CD4-positive, alpha-beta T cell treated with Interleukin-15 for 4 hours (primary cell): ENCODE measurements at regions not wholly inside any gene's neighbourhood (a gene's known extent, or its start where the extent isn't known, plus 50 kb on each side); places are given as distances from the start of the nearest gene placed in this dataset.

Experiments used
- DNase-seq: peaks from one replicate; pipeline ENCODE4 v3.0.0-alpha.2; 2020; ENCODE audit warnings: low spot score

DNA sequence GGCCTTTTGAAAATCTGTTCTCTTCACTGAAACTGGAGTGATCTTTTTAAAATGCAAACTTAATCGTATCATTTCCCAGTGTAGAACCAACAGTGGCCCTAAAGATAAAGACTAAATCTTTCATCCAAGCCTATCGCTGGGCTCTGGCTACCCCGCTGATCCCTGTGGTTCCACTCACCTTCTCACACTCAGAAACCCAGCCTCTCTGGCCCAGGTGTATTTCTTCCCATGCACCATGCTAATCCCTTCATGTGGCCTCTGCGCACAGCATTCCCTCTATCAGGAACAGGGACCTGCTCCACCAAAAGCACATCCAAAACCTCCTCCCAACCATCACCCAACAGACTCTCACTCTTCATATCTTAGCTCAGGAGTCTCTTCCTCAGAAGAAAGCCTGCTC, 214.1 kb upstream of the DAPK1 start:
- DNase-seq, result no peak

DNA sequence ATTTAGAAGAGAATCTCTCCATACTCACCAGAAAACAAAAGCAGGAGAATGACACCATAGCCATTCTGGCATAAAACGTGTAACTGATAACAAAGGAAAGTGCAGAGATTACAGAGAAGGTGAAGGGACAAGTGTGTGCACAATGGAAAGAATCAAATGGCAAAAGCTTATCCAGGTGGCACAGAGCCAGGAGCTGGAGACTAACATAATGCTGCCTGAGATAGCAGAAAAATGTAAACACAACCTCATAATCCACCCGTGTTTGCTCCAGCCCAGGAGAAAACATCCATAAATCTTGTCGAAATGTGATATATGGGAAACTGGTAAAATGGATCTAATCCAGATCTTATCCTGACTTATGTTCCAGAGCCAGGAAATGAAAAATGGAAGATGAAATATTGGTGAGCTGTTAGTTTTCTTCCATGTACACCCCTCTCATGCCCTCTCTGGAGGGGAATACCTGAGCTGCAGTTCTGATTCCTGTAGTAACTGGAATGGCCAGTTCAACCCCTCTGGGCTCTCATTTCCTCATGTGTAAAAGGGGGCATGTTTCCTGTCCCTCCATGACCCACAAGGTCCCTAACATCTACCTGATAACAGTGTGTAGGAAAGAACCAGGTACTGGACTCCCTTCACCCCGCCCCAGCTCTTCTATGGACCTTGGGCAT, 212.3 kb upstream of the DAPK1 start:
- DNase-seq, result no peak

DNA sequence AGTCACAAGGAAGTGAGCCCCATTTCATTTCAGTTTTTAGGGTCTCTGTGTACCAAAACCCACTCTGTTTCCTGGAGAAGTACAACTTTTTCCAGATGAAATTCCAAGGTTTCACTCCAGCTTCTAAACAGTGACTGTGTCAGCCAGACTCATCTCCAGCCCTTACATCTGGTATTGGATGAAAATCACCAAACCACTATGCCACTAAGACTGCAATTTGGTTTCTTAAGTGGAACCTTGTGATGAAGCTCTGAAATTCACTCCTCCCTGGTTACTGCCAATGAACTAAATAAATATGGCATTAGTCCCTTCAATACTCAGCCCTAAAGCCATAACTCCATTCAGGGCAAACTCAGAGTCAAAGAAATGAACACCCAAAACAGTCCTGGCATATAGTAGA, 211.2 kb upstream of the DAPK1 start:
- no peak for DNase-seq

DNA sequence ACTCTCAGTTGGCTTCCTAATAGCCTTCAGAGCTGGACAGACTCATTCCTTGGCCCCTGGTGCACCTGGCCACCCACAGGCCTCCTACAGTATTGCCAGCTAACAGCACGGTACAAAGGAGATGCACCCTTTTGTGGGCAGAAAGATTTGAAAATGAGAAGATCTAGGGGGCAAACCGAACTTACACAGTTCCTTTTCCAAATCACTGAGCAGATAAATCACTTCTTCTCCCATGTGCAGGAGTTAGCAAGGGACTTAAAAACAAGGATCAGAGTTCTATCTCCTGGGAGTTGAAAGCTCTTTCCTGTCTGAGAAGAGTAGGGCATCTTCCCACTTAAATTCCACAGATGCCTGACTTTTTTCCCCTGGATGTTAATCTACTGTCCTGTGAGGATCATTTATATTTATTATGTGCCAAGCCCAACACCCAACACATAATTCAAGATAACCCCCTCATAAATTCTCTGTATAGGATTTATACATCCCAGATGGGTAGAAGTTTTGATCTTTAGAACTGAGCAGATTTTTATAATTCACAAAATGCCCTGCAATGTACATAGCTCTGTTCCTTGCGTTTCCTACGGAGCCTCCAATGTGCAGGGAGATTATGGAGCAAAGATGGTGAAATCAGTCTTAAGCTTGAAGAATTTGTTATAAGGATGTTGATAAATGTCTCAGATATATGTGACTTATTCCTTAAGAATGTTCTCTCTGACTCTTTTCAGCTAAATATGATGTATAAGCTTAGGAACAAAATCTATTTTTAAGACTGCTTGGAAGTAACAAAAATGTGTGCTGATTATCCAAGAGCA, 207.2 kb upstream of the DAPK1 start:
- DNase-seq, result no peak

DNA sequence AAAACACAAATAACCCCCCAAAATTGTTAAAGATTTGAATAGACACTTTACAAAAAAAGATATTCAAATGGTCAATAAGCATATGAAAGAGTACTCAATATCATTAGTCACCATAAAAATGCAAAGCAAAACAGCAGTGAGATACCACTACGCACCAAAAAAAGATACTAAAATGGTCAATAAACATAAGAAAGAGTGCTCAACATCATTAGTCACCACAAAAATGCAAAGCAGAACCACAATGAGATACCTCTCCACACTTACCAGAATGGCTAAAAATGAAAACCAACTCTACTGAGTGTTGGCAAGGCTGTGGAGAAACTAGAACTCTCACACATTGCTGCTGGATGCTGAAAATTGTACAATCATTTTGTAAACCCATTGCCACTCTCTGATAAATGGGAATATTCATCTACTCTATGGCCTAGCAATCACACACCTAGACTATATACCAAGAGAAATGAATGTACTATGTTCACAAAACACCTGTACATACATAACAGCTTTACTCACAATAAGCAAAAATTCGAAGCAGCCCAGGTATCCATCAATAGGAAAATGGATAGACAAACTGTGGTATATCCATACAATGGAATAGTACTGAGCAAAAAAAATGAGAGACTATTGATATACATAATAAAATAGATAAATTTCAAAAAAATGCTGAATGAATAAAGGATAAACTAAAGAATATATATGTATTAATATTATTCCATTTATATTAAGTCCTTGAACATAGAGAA, 205.0 kb upstream of the DAPK1 start:
- no peak for DNase-seq

DNA sequence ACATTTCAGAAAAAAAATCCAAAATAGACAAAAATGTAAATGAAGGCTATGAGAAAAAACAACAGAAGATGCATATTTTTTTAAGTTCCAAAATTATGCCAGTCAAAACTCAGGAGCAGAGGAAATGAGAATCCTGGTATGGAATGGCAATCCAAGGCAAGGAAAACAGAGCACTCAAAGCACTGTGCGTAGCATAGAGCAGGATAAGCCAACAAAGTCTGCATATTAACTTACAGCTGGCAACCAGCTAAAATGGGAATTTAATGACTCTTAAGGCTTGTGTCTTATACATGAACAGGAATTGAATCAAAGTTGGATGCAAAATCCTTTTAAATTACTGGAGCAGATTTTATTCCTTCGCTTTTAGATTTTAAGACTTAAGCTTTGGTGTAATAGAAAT, 203.5 kb upstream of the DAPK1 start:
- no peak for DNase-seq

DNA sequence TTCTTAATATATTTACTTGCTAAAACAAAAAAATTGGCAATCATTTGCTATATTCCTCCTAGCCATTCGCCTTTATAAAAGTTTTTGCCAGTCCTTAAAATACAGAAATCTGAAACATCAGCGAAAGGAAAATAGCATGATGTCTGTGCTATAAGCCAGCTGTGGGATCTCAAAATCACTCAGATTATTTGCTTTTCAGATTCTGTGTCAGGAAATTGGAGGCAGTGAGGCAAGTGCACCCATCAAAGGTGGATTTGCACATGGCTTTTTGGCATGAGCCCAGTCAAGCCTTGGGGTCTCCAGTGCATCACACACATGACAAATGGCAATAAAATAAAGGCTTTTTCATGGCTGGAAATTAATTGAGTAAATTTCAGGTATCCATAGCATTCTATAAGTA, 196.8 kb upstream of the DAPK1 start:
- no peak for DNase-seq

DNA sequence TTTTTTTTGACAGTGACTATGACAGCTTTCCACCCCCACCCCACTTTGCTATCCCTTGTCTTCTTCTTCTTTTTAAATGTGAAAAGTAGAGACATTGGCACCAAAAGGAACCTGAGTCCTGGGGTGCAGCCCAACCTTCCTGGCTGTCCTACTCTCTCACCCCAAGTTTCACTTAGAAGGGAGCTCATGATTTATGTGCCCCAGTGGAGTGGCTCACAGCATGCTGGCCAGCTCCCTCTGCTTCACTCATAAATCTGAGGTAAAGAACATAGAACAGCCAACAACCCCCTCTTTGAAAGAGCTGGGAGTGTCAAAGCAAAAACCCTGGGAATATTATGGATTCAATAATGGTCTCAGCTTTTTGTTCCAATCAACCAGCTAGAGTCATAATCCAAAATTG, 196.3 kb upstream of the DAPK1 start:
- DNase-seq, result no peak

DNA sequence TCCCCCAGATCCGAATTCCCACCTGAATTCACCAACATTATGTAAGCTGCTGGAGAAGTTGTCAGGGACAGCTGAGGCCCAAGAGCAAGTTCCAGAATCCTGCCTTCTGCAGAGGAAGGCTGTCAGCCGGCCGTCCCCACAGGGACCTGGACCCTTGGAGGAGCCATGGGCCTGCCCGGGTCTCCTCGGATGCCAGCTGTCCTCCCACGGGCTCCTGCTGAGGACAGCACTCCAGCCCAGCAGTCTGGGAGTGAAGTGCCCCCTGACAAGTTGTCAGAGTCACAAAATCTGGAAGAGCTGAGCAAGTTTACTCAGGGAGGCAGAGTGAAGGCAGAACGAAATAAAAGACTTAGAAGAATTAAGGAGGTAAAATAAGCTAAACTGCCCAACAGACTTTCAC, 192.5 kb upstream of the DAPK1 start:
- no peak for DNase-seq

DNA sequence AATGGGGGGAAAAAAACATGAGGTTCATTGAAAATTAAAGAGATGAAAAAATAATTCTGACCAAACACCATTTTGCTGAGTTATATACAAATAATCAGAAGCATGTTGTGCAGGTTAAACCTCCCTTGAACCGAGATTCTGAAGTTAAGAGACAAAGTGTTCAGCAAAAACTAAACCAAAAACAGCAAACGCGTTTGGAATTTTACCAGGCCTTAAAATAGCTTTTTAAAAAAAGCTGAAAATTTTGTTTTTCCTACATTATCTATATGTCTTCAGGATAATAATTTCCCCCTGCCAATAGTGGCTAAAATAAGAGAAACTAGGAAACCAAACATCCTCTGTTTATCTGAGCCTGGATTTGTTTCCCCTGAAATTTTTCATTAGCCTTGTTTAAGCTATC, 191.7 kb upstream of the DAPK1 start:
- DNase-seq, result no peak

DNA sequence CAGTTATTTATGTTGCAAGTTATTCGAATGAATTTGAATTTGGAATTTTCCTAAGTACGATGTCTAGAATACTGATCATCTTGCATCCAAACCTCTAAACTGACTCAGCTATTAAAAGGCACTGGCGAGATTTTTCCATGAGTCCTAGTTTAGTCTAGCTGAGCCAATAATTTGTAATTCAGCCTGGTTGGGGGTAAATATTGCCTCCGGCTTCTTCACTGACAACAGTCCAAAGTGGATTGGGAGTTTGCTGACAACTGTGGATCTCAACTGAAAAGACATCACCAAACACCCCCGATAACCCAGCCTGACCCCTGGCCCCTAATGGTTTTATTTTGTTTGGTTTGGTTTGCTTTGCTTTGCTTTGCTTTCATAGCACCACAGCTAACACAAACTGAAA, 189.8 kb upstream of the DAPK1 start:
- no peak for DNase-seq

DNA sequence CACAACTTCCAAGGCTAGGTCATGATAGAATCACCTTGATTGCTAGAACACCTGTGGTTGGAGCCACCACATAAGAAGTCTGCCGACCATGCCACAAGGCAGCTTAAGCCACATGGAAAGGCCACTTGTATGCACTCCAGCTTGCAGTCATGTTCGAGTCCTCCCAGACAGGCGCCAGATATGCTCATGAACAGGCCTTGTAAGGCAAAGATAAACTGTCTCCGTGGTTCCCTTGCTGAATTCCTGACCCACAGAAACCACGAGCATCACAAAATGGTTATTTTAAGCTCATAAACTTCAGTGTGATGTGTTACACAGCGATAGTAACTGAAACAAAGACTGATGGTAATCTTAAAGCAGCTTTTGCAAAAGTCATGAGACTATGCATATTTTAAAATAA, 188.4 kb upstream of the DAPK1 start:
- DNase-seq, result no peak

DNA sequence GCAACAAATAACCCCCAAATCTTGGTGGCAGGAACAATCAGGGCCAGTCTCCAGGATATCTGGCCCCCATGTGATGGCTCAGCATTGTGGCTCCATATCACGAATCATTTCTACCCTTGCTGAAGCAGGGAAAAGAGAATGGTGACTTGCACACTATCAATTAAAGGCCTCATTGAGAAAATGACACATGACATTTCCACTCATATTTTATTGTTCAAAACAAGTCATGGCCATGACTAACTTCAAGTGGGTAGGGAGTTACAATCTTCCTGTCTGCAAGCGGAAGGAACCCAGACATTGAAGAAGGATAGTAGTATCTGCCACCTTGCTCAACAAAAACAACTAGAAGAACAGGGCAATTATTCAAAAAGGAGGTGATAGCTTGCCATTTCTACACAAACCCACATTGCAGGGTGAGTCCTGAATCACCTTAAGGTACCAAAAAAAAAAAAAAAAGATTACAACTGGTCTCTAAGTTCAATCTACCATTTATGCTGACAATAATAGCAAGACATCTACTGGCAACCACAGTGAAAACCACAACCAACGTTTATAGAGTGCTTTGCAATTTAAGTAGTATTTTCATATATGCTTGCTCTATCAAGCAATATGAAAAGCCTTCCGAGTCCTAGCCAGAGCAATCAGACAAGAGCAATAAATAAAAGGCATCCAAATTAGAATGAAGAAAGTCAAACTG, 186.7 kb upstream of the DAPK1 start:
- no peak for DNase-seq

DNA sequence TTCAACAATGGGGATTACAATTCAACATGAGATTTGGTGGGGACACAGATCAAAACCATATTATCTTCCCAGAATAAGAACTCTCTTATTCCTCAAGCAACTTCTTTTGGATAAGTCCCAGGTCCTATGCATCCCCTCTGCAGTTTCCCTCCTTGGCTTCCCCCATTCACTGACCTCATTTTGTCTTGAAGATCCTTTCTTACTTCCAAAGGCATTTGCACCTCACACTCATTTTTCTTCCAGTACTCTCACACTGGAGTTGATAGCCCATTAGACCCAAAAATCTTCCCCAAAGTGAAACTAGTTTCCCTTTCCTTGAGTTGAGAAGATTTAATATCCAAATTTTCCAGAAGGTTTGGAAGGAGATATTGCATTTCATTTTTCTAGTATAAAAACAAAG, 178.0 kb upstream of the DAPK1 start:
- no peak for DNase-seq

DNA sequence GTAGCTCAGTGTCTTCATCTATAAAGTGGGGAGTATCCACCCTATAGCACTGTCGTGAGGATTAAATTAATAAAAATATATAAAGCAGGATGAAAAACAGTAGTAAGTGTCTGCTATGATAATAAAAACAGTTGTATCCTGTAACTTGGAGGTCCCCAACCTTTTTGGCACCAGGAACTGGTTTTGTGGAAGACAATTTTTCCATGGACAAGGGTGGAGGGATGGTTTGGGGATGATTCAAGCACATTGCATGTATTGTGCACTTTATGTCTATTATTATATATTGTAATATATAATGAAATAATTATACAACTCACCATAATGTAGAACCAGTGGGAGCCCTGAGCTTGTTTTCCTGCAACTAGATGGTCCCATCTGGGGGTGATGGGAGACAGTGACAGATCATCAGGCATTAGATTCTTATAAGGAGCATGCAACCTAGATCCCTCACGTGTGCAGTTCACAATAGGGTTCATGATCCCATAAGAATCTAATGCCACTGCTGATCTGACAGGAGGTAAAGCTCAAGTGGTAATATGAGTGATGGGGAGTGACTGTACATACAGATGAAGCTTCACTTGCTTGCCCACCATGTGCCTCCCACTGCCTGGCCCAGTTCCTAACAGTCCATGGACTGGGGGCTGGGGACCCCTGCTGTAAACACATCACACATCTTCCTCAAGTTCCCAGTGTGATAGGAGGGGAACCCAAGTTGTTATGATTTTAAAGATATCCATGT, 177.4 kb upstream of the DAPK1 start:
- DNase-seq, result no peak

DNA sequence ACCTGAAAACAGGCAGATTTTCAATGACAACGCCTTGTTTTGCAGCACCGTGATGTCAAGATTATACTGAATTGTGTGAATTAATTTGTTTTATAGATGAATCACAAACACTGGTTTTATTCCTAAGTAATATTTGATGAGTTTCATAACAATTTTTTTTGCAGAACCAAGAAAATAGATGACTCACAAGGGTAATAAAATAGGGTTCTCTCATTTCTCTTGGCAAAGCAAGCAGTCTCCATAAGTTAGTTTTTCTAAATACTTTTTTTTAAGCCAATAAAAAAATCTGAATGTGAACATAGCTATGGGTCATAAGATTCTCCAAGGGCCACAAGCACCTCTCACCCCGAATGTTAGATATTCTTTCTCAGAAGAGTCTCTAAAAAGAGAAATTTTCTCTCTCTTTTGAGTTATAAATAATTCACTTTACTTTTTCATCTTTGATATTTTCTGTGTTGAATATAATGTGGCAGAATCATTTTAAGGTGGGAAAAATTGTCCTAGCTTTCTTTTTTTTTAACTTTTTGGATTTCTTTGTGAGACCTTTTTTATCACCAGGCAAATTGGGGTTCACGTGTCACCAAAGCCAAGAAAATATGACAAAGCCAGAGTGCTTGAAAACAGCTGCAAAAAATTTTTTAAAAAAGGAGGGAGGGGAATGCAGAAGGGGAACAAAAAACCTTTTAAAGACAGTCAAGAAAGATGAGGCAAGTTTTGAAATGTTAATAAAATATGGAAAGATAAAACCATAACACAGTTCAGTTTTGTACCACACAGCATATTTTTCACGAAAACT, 174.6 kb upstream of the DAPK1 start:
- no peak for DNase-seq

DNA sequence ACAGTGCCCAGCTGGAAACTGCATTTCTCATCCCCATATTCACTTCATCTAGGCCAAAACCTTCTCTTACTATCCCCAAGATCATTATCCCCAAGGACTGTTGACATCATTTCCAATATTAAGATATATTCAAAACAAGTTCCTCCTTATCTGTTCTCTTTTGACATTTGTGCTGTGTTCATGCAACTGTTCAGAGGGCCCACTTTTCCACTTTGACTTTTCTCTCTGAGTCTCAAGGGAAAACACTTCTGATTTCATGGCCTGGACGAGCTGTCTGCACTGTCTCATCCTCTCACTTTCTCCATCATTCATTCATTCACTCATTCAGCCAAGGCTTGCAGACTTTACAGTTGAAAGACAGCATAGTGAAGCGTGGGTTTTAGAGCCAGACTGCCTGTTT, 173.7 kb upstream of the DAPK1 start:
- no peak for DNase-seq

DNA sequence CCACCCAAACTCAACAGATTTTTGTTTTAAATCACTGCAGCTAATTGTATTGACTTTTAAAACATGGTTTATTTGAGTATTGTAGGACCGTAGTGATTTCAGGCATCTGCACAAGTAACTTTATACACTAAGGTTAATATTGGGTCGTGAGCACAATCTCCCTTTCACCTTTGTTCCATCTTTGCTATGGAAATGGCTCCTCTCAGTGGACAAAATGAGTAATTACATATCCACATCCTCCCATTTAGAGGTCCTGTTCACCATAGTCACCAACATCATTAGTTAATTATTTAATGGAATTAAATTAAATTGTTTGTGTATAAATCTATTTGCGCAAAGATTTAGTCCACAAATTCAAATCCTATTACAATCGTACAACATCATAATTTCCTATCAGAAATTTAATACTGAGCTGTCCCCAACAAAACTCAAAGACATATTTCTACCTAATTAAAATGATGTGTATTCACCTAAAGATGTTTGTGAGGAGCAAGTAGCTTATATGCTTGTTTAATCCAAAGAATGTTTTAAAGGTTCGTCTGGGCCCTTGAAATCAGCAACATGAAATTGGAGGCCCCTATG, 173.0 kb upstream of the DAPK1 start:
- DNase-seq, result peak; percentile 47

DNA sequence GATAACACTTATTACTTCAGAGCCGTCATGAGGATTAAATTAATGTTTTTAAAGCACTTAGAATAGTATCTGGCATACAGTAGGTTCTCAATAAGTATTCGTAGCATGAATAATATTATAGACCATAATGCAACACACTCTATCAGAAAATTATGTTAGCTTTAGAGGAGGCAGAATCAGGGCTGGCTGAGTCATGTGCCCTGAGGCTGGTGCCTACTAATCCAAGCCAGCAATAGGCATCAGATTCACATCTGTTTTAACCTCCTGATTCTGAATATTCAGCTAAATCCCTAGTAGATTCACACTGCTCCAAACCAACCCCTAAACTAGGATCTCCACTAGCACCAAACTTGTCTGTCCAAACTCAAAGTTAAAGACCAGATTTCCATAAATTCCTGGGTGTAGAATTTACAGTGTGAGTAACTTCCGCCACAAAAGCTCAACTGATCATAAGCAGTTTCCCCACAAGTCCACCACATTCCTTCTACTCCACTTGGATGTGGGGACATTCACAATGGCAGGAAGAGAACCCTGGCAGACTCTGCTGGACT, 170.0 kb upstream of the DAPK1 start:
- no peak for DNase-seq

DNA sequence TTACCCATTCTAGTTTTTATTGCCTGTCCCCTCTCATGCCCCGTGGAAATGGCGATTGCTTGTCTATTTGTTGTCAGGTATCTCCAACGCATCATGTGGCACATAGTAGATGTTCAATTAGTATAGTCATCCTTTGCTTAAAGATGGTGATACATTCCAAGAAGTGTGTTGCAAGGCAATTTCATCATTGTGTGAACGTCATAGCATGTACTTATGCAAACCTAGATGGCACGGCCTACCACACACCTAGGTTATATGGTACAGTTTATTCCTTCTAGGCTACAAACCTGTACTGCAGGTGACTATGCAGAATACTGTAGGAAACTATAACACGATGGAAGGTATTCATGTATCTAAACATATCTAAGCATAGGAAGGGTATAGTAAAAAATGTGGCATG, 163.9 kb upstream of the DAPK1 start:
- DNase-seq, result no peak
